ENCODE measurements at regions not wholly inside any gene's neighbourhood (a gene's known extent, or its start where the extent isn't known, plus 50 kb on each side); places are given as distances from the start of the nearest gene placed in this dataset.

DNA sequence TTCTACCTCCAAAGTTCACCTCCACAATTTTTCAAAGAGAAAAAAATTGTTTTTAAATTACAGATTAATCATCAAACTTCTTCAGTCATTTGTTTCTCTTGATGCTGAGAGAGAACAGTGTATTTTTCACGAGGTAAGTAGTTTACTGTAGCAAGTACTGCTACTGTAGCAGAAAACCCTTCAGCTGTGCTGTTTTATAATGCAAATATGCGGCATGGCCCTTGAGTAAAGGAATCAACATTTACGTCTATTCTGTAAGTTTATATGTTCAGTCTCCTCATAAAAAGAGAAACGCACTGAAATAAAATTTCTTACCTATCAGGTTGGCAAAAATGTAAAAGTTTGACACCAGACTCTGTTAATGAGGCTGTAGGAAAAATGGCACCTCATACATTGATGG is 399.0 kb downstream of the NKX6-1 start:
- H3K4me2 ChIP-seq (ENCODE audit: low read length) = no peak overlapping the region
- H3K27me3 ChIP-seq (ENCODE audit: low read depth, low read length) = no peaks in the 10 kb centered on the region
- no peaks in the 10 kb centered on the region for H4K20me1 ChIP-seq (ENCODE audit: insufficient read depth, low read length)
- no peak overlapping the region for H2AFZ ChIP-seq (ENCODE audit: low read depth, low read length)
- H3K36me3 ChIP-seq (replicated peaks; ENCODE audit: low read depth, low read length) = no peaks in the 10 kb centered on the region
- H3K9me3 ChIP-seq (ENCODE audit: insufficient read depth, low read length) = no peaks in the 10 kb centered on the region
- no peak for TF ChIP-seq EZH2phosphoT487 (IDR thresholded peaks at IDR 0.05; ENCODE audit: low read depth)
- TF ChIP-seq, protein P1, sequence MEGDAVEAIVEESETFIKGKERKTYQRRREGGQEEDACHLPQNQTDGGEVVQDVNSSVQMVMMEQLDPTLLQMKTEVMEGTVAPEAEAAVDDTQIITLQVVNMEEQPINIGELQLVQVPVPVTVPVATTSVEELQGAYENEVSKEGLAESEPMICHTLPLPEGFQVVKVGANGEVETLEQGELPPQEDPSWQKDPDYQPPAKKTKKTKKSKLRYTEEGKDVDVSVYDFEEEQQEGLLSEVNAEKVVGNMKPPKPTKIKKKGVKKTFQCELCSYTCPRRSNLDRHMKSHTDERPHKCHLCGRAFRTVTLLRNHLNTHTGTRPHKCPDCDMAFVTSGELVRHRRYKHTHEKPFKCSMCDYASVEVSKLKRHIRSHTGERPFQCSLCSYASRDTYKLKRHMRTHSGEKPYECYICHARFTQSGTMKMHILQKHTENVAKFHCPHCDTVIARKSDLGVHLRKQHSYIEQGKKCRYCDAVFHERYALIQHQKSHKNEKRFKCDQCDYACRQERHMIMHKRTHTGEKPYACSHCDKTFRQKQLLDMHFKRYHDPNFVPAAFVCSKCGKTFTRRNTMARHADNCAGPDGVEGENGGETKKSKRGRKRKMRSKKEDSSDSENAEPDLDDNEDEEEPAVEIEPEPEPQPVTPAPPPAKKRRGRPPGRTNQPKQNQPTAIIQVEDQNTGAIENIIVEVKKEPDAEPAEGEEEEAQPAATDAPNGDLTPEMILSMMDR (IDR thresholded peaks at IDR 0.05; ENCODE audit: low read depth, low read length) = no peak
- no peak overlapping the region for H3K4me3 ChIP-seq (ENCODE audit: low read length)
- no peaks in the 10 kb centered on the region for H3K79me2 ChIP-seq (ENCODE audit: low read length)
- H3K27ac ChIP-seq (ENCODE audit: low read length) = no peak overlapping the region
- H3K4me1 ChIP-seq (ENCODE audit: low read length) = no peaks in the 10 kb centered on the region
- H3K9ac ChIP-seq (ENCODE audit: low read length) = no peak overlapping the region

DNA sequence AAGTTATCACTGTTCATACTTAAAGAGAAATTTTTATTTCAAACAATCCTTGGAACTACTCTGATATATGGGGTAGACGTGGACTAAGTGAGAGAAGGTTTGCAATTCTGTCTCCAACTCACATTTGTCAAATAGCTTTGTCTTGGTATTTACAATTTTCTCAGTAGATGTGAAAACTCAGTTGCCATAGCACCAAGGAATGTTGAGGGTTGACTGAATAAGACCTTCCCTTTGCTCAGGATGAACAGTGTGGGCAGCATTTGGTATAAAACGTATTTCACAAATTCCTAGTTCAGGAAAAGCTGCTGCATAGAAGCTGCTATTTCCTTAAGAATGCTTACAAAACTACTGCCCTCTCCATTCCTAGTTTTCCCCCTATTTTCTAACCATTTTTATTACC is 399.5 kb downstream of the NKX6-1 start:
- H3K27me3 ChIP-seq (ENCODE audit: low read depth, low read length) = no peaks in the 10 kb centered on the region
- H4K20me1 ChIP-seq (ENCODE audit: insufficient read depth, low read length) = no peaks in the 10 kb centered on the region
- H3K9me3 ChIP-seq (ENCODE audit: insufficient read depth, low read length) = no peaks in the 10 kb centered on the region
- H3K9ac ChIP-seq (ENCODE audit: low read length) = no peak overlapping the region
- H3K4me3 ChIP-seq (ENCODE audit: low read length) = no peak overlapping the region
- H3K4me2 ChIP-seq (ENCODE audit: low read length) = no peak overlapping the region
- H3K27ac ChIP-seq (ENCODE audit: low read length) = no peak overlapping the region
- H3K36me3 ChIP-seq (replicated peaks; ENCODE audit: low read depth, low read length) = no peaks in the 10 kb centered on the region
- TF ChIP-seq, protein P1 (IDR thresholded peaks at IDR 0.05; ENCODE audit: low read depth, low read length) = no peak
- TF ChIP-seq EZH2phosphoT487 (IDR thresholded peaks at IDR 0.05; ENCODE audit: low read depth) = no peak
- no peaks in the 10 kb centered on the region for H3K79me2 ChIP-seq (ENCODE audit: low read length)
- H2AFZ ChIP-seq (ENCODE audit: low read depth, low read length) = no peak overlapping the region
- H3K4me1 ChIP-seq (ENCODE audit: low read length) = no peaks in the 10 kb centered on the region

DNA sequence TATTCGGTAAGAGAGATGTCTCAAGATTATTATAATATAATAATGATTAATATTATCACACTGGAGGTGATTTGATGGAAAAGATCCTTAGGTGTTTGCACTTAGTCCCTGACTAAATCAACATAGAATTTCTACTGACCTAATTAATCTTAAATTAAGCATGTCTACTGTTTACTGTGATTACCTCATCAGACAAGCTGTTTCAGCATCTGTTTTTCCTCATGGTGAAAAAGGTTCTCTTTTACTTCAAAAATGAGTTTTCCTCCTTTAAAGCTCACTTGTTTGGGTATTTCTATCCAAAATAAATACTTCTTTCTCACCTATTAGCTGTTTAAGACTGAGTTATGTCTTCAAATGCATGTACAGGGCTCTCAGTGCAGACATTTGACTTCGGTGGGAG is 407.8 kb downstream of the NKX6-1 start:
- H3K4me1 ChIP-seq (ENCODE audit: low read length) = no peaks in the 10 kb centered on the region
- no peaks in the 10 kb centered on the region for H3K9me3 ChIP-seq (ENCODE audit: insufficient read depth, low read length)
- no peak overlapping the region for H3K9ac ChIP-seq (ENCODE audit: low read length)
- no peaks in the 10 kb centered on the region for H3K79me2 ChIP-seq (ENCODE audit: low read length)
- H2AFZ ChIP-seq (ENCODE audit: low read depth, low read length) = no peak overlapping the region
- H3K27ac ChIP-seq (ENCODE audit: low read length) = no peak overlapping the region
- H4K20me1 ChIP-seq (ENCODE audit: insufficient read depth, low read length) = no peaks in the 10 kb centered on the region
- no peaks in the 10 kb centered on the region for H3K36me3 ChIP-seq (replicated peaks; ENCODE audit: low read depth, low read length)
- no peaks in the 10 kb centered on the region; the same call in 1 of the 2 replicates for H3K27me3 ChIP-seq (ENCODE audit: low read depth, low read length)
- no peak overlapping the region for H3K4me2 ChIP-seq (ENCODE audit: low read length)
- no peak overlapping the region for H3K4me3 ChIP-seq (ENCODE audit: low read length)
- TF ChIP-seq, protein P1 (IDR thresholded peaks at IDR 0.05; ENCODE audit: low read depth, low read length) = no peak
- no peak for TF ChIP-seq EZH2phosphoT487 (IDR thresholded peaks at IDR 0.05; ENCODE audit: low read depth)

DNA sequence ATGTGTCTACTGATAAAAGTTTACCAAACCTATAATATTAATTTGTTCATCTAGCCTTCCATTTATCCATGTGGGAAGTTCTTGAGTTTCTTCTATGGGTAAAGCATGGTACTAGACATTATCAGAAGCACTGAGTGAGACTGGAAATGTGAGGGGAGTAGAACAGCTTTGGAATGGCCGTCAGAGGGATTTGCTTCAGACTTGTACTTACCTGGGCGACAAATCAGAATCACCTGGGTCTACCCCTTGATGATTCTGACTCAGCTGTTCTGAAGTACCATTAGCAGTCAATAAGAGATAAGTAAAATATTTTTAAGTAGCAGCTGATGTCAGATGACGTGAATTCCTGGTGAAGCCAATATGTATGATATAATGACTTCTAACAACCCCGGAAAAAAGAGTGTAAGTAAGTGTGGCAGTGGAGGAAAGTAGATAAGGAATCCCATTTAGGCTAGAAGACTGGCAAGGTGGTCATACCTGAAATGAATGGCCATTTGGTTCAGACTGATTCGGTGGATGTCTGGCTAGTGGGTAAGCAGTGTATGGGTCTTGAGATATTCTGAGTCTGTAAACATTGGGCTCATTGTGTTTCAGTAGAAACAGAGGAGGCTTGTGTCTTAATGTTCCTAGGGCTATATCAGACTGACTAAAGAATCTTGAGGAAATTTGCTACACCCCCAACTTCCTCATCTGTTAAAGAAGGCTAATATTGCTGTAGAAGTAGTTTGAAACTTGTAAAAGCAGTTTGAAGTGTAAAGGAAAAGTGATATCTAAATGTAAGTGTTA is 409.2 kb downstream of the NKX6-1 start:
- no peaks in the 10 kb centered on the region for H3K36me3 ChIP-seq (replicated peaks; ENCODE audit: low read depth, low read length)
- H2AFZ ChIP-seq (ENCODE audit: low read depth, low read length) = no peak overlapping the region
- no peak overlapping the region for H3K27ac ChIP-seq (ENCODE audit: low read length)
- no peak overlapping the region for H3K9ac ChIP-seq (ENCODE audit: low read length)
- H3K4me1 ChIP-seq (ENCODE audit: low read length) = no peaks in the 10 kb centered on the region
- H3K4me3 ChIP-seq (ENCODE audit: low read length) = no peak overlapping the region
- H4K20me1 ChIP-seq (ENCODE audit: insufficient read depth, low read length) = no peaks in the 10 kb centered on the region
- TF ChIP-seq EZH2phosphoT487 (IDR thresholded peaks at IDR 0.05; ENCODE audit: low read depth) = no peak
- TF ChIP-seq, protein P1 (IDR thresholded peaks at IDR 0.05; ENCODE audit: low read depth, low read length) = no peak
- H3K27me3 ChIP-seq (ENCODE audit: low read depth, low read length) = no peaks in the 10 kb centered on the region; the same call in 1 of the 2 replicates
- no peak overlapping the region for H3K4me2 ChIP-seq (ENCODE audit: low read length)
- no peaks in the 10 kb centered on the region for H3K9me3 ChIP-seq (ENCODE audit: insufficient read depth, low read length)
- no peaks in the 10 kb centered on the region for H3K79me2 ChIP-seq (ENCODE audit: low read length)

All from OCI-LY3 (cell line).